ENCODE measurements at regions not wholly inside any gene's neighbourhood (a gene's known extent, or its start where the extent isn't known, plus 50 kb on each side); places are given as distances from the start of the nearest gene placed in this dataset.

GRCh38 chr5:3024126-3024525 is 272.6 kb upstream of the IRX2 start:
- no peaks in the 10 kb centered on the region for H3K36me3 ChIP-seq (ENCODE audit: control insufficient read depth, insufficient read depth, low read length)
- TF ChIP-seq, protein P1, sequence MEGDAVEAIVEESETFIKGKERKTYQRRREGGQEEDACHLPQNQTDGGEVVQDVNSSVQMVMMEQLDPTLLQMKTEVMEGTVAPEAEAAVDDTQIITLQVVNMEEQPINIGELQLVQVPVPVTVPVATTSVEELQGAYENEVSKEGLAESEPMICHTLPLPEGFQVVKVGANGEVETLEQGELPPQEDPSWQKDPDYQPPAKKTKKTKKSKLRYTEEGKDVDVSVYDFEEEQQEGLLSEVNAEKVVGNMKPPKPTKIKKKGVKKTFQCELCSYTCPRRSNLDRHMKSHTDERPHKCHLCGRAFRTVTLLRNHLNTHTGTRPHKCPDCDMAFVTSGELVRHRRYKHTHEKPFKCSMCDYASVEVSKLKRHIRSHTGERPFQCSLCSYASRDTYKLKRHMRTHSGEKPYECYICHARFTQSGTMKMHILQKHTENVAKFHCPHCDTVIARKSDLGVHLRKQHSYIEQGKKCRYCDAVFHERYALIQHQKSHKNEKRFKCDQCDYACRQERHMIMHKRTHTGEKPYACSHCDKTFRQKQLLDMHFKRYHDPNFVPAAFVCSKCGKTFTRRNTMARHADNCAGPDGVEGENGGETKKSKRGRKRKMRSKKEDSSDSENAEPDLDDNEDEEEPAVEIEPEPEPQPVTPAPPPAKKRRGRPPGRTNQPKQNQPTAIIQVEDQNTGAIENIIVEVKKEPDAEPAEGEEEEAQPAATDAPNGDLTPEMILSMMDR (IDR thresholded peaks at IDR 0.05; ENCODE audit: insufficient read depth, low read length, severe bottlenecking), result no peak
- no peak overlapping the region for H3K4me3 ChIP-seq (ENCODE audit: low read depth, low read length)
- DNase-seq (ENCODE audit: low read depth) (no peak), FAIRE-seq (no peak)
- H3K27me3 ChIP-seq (ENCODE audit: control insufficient read depth, insufficient read depth, low read length), result no peaks in the 10 kb centered on the region

DNA sequence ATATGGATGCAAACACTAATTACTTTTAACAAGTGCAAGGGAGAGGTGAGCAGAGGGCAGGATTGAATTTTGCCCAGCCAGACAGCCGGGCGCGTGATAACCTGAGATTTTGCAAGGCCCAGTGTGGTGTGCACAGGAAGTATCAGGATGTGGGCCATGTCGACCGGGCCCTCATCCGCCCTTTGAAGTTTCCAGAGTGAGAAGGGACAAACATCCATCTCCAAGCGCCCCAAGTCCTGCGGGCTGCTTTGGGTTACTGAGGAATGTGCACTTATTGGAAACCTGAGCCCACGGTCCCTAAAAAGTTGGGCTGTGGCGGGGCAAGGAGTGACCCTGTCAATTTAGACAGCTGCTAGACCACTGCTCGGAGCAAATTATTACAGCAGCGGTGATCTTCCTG is 272.2 kb upstream of the IRX2 start:
- no peak for FAIRE-seq
- Histone ChIP-seq H3K4me3 (ENCODE audit: low read depth, low read length) (no peak overlapping the region), H3K27me3 (ENCODE audit: control insufficient read depth, insufficient read depth, low read length) (no peaks in the 10 kb centered on the region), H3K36me3 (ENCODE audit: control insufficient read depth, insufficient read depth, low read length) (no peaks in the 10 kb centered on the region)
- TF ChIP-seq, protein P1 (IDR thresholded peaks at IDR 0.05; ENCODE audit: insufficient read depth, low read length, severe bottlenecking), result no peak
- DNase-seq (ENCODE audit: low read depth), result no peak

DNA sequence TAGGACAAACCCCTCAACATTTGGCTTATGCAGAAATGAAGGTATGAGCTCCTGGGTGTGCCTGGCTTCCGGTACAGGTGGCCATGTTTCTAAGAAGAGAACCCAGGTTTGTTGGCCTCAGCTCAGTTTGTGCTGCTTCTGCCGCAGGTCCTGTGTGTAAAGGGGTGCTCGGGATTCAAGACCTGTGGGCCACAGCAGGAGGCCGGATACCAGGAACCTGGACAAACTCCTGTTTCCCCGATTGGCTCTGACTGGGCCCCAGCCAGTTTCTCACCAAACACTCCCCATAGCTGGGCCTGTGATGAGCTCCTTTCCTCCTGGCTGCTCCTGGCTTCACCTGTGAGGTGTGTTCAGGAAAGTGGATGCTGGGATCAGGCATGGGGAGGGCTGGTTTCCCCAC is 271.2 kb upstream of the IRX2 start:
- FAIRE-seq, result no peak
- DNase-seq (ENCODE audit: low read depth), result no peak
- Histone ChIP-seq H3K4me3 (ENCODE audit: low read depth, low read length) (no peak overlapping the region), H3K36me3 (ENCODE audit: control insufficient read depth, insufficient read depth, low read length) (no peaks in the 10 kb centered on the region), H3K27me3 (ENCODE audit: control insufficient read depth, insufficient read depth, low read length) (no peaks in the 10 kb centered on the region)
- TF ChIP-seq, protein P1 (IDR thresholded peaks at IDR 0.05; ENCODE audit: insufficient read depth, low read length, severe bottlenecking), result no peak

- no peaks in the 10 kb centered on the region for H3K27me3 ChIP-seq (ENCODE audit: control insufficient read depth, insufficient read depth, low read length)
- H3K36me3 ChIP-seq (ENCODE audit: control insufficient read depth, insufficient read depth, low read length), result no peaks in the 10 kb centered on the region
- no peak overlapping the region for H3K4me3 ChIP-seq (ENCODE audit: low read depth, low read length)
- FAIRE-seq (no peak), DNase-seq (ENCODE audit: low read depth) (no peak)
- TF ChIP-seq, protein P1 (IDR thresholded peaks at IDR 0.05; ENCODE audit: insufficient read depth, low read length, severe bottlenecking), result no peak
Measured at GRCh38 chr5:3020426-3020825, 268.9 kb upstream of the IRX2 start.

DNA sequence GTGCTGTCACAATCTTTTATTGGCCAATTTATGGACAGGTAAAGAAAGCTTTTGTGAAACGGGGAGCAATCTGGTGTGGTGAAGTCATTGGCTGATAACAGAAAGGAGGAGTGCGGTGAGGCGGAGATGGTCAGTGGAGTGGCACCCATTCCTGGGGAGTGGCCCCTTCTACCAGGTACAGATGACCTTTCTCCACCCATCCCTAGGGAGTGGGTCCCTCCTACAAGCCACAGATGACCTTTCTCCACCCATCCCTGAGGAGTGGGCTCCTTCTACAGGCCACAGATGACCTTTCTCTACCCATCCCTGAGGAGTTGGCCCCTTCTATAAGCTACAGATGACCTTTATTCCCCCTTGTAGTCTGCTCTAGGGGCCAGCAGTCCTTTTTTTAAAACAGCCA is 267.6 kb upstream of the IRX2 start:
- DNase-seq (ENCODE audit: low read depth) (no peak), FAIRE-seq (no peak)
- Histone ChIP-seq H3K4me3 (ENCODE audit: low read depth, low read length) (no peak overlapping the region), H3K27me3 (ENCODE audit: control insufficient read depth, insufficient read depth, low read length) (no peaks in the 10 kb centered on the region), H3K36me3 (ENCODE audit: control insufficient read depth, insufficient read depth, low read length) (no peaks in the 10 kb centered on the region)
- TF ChIP-seq, protein P1 (IDR thresholded peaks at IDR 0.05; ENCODE audit: insufficient read depth, low read length, severe bottlenecking), result no peak

GRCh38 chr5:3011764-3012017 is 260.2 kb upstream of the IRX2 start:
- no peaks in the 10 kb centered on the region for H3K27me3 ChIP-seq (ENCODE audit: control insufficient read depth, insufficient read depth, low read length)
- TF ChIP-seq, protein P1 (IDR thresholded peaks at IDR 0.05; ENCODE audit: insufficient read depth, low read length, severe bottlenecking), result no peak
- H3K4me3 ChIP-seq (ENCODE audit: low read depth, low read length), result no peak overlapping the region
- no peaks in the 10 kb centered on the region for H3K36me3 ChIP-seq (ENCODE audit: control insufficient read depth, insufficient read depth, low read length)
- DNase-seq (ENCODE audit: low read depth) (no peak), FAIRE-seq (no peak)
